Keratinocyte (primary cell): ENCODE measurements at regions not wholly inside any gene's neighbourhood (a gene's known extent, or its start where the extent isn't known, plus 50 kb on each side); places are given as distances from the start of the nearest gene placed in this dataset.
A peak's percentile ranks its signal among the peaks of the same experiment; 100 is the strongest.

Experiments used
- DNase-seq: peaks from one replicate; pipeline ENCODE4 v3.0.0-alpha.2; 2011; ENCODE audit warnings: low read depth, missing footprints, low spot score
- FAIRE-seq: peaks from 2 replicates; lab custom pipeline; 2011; peaks lifted over from hg19 to GRCh38; lab: Jason Lieb, UNC
- H2AFZ ChIP-seq: 2 replicates; pipeline ENCODE4 v1.6.0; 2012; ENCODE audit warnings: low read length, control low read depth, inconsistent platforms; ENCODE audit not compliant: control insufficient read depth
- H3K27ac ChIP-seq: 2 replicates; pipeline ENCODE4 v1.5.1; 2011; ENCODE audit warnings: low read length; ENCODE audit not compliant: control insufficient read depth, insufficient read depth
- H3K27me3 ChIP-seq: 3 replicates; pipeline ENCODE4 v1.6.0; 2011; ENCODE audit warnings: low read length; ENCODE audit not compliant: control insufficient read depth, insufficient read depth; ENCODE audit errors: extremely low read depth
- H3K36me3 ChIP-seq, 2 experiments: 2 replicates in 1 of 2; 3 replicates in 1 of 2; pipeline ENCODE4 v1.5.1; 2011; ENCODE audit warnings: low read length in 2 of 2, mild to moderate bottlenecking in 1 of 2; ENCODE audit not compliant: control insufficient read depth in 2 of 2, insufficient read depth in 2 of 2; ENCODE audit errors: extremely low read depth in 1 of 2
- H3K4me1 ChIP-seq: 3 replicates; pipeline ENCODE4 v1.5.1; 2011; ENCODE audit warnings: low read length; ENCODE audit not compliant: control insufficient read depth, insufficient read depth; ENCODE audit errors: extremely low read depth
- H3K4me2 ChIP-seq: 3 replicates; pipeline ENCODE4 v1.6.0; 2011; ENCODE audit warnings: low read depth, low read length; ENCODE audit not compliant: control insufficient read depth, insufficient read depth; ENCODE audit errors: extremely low read depth
- H3K4me3 ChIP-seq, 3 experiments: fragments of 200-600 bp in 1 of 3; sonication (generic) in 1 of 3; 2 replicates in 2 of 3; 3 replicates in 1 of 3; pipeline ENCODE4 v1.5.1; 2011 to 2016; ENCODE audit warnings: low read length in 3 of 3, mild to moderate bottlenecking in 3 of 3, control low read depth in 2 of 3, inconsistent platforms in 1 of 3, low read depth in 1 of 3, mixed read lengths in 1 of 3, mixed run types in 1 of 3, moderate library complexity in 1 of 3; ENCODE audit not compliant: control insufficient read depth in 2 of 3, insufficient read depth in 2 of 3; ENCODE audit errors: extremely low read depth in 1 of 3
- H3K79me2 ChIP-seq: 2 replicates; pipeline ENCODE4 v1.6.0; 2012; ENCODE audit warnings: low read length; ENCODE audit not compliant: control insufficient read depth, insufficient read depth
- H3K9ac ChIP-seq: 3 replicates; pipeline ENCODE4 v1.6.0; 2011; ENCODE audit warnings: low read length; ENCODE audit not compliant: control insufficient read depth, insufficient read depth; ENCODE audit errors: extremely low read depth
- H3K9me1 ChIP-seq: 3 replicates; pipeline ENCODE4 v1.6.0; 2011; ENCODE audit warnings: low read length; ENCODE audit not compliant: control insufficient read depth, insufficient read depth; ENCODE audit errors: extremely low read depth
- H3K9me3 ChIP-seq: 2 replicates; pipeline ENCODE4 v1.5.1; 2012; ENCODE audit warnings: low read depth, low read length; ENCODE audit not compliant: control insufficient read depth
- H4K20me1 ChIP-seq: 3 replicates; pipeline ENCODE4 v1.6.0; 2011; ENCODE audit warnings: low read length; ENCODE audit not compliant: control insufficient read depth, insufficient read depth; ENCODE audit errors: extremely low read depth
- EZH2 ChIP-seq: IDR thresholded peaks from one replicate; pipeline ENCODE4 v1.6.1; 2012; ENCODE audit warnings: inconsistent platforms, mild to moderate bottlenecking, low read length, moderate library complexity
- dilution Hi-C: fragments of 300-500 bp; cut with MboI; formaldehyde crosslinking; loops from one replicate; pipeline ENCODE4 v1.7.0; 2020; ENCODE audit warnings: low sequenced_read_pairs; ENCODE audit not compliant: extremely low pct_ligation_motif_present
- TF ChIP-seq, protein P1 (sequence below), 3 experiments: IDR thresholded peaks in 1 of 3; conservative IDR thresholded peaks in 1 of 3; optimal IDR thresholded peaks in 1 of 3; 2 replicates in 2 of 3; 3 replicates in 1 of 3; pipeline versions ENCODE3 to v1.5.1; 2011; ENCODE audit warnings: low read length in 3 of 3, mild to moderate bottlenecking in 3 of 3, moderate library complexity in 2 of 3, control low read depth in 1 of 3, inconsistent platforms in 1 of 3; ENCODE audit not compliant: insufficient read depth in 2 of 3; ENCODE audit errors: extremely low read depth in 1 of 3

DNA sequence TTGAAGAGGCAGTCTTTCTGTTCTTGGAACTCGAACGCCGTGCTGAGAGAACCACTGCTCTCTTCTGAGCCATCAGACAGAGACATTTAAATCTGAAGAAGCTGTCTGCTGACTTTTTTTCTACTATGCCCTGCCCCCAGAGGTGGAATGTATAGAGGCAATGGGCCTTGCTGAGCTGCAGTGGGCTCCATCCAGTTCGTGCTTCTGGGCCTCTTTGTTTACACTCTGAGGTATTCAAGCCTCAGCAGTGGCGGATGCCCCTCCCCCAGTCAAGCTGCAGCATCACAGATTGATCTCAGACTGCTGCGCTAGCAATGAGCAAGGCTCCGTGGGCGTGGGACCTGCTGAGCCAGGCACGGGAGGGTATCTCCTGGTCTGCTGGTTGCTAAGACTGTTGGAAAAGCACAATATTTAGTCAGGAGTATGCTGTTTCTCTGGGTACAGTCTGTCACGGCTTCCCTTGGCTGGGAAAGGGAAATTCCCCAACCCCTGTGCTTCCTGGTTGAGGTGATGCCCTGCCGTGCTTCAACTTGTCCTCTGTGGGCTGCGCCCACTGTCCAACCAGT, 526.8 kb downstream of the CD109 start:
- H3K27me3 ChIP-seq: no peaks in the 10 kb centered on the region
- peak overlapping the region; percentile 41 for H3K4me2 ChIP-seq
- dilution Hi-C loops: no loop called here
- peak overlapping the region; percentile 78 for H2AFZ ChIP-seq
- no peaks in the 10 kb centered on the region for H4K20me1 ChIP-seq
- TF ChIP-seq, protein P1, sequence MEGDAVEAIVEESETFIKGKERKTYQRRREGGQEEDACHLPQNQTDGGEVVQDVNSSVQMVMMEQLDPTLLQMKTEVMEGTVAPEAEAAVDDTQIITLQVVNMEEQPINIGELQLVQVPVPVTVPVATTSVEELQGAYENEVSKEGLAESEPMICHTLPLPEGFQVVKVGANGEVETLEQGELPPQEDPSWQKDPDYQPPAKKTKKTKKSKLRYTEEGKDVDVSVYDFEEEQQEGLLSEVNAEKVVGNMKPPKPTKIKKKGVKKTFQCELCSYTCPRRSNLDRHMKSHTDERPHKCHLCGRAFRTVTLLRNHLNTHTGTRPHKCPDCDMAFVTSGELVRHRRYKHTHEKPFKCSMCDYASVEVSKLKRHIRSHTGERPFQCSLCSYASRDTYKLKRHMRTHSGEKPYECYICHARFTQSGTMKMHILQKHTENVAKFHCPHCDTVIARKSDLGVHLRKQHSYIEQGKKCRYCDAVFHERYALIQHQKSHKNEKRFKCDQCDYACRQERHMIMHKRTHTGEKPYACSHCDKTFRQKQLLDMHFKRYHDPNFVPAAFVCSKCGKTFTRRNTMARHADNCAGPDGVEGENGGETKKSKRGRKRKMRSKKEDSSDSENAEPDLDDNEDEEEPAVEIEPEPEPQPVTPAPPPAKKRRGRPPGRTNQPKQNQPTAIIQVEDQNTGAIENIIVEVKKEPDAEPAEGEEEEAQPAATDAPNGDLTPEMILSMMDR (optimal IDR thresholded peaks at IDR 0.05 in 1 of 3, IDR thresholded peaks at IDR 0.05 in 1 of 3, conservative IDR thresholded peaks at IDR 0.05 in 1 of 3; ENCODE audit: extremely low read depth in 1 of 3, insufficient read depth in 2 of 3, low read length in 3 of 3): no peak
- no peak for TF ChIP-seq EZH2
- no peaks in the 10 kb centered on the region for H3K79me2 ChIP-seq
- H3K27ac ChIP-seq: peak overlapping the region; percentile 3
- DNase-seq (no peak), FAIRE-seq (peak; percentile 87)
- H3K4me3 ChIP-seq: no peak overlapping the region
- H3K36me3 ChIP-seq: no peaks in the 10 kb centered on the region
- no peaks in the 10 kb centered on the region for H3K9me1 ChIP-seq
- H3K4me1 ChIP-seq: no peaks in the 10 kb centered on the region
- H3K9ac ChIP-seq: peak overlapping the region; percentile 44
- no peaks in the 10 kb centered on the region for H3K9me3 ChIP-seq

DNA sequence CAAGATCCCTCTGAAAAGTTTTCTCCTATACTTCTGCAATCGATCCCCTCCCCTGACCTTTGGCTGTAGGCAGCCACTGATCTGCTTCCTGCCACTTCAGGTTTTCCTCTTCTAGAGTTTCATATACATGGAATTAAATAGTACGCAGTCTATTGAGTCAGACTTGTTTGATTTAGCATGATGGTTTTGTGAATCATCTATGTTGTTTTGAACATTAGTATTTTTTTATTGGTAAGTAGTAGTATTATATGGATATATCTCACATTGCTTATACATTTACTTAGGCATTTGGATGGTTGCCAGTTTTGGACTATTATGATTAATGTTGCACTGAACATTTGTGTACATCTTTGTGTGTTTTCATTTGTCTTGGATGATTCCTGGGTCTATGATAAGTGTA, 518.0 kb downstream of the CD109 start:
- FAIRE-seq: no peak

More for the DNA sequence above, 518.0 kb downstream of the CD109 start:
- Histone ChIP-seq H2AFZ (no peak overlapping the region), H3K4me2 (no peak overlapping the region), H3K27ac (no peak overlapping the region), H3K79me2 (no peaks in the 10 kb centered on the region), H3K4me3 (no peak overlapping the region), H3K27me3 (no peaks in the 10 kb centered on the region), H3K36me3 (no peaks in the 10 kb centered on the region), H3K4me1 (no peaks in the 10 kb centered on the region), H3K9me3 (no peaks in the 10 kb centered on the region), H3K9ac (no peak overlapping the region), H3K9me1 (no peaks in the 10 kb centered on the region), H4K20me1 (no peaks in the 10 kb centered on the region)
- dilution Hi-C loops: no loop called here
- DNase-seq: no peak
- TF ChIP-seq, protein P1 (optimal IDR thresholded peaks at IDR 0.05 in 1 of 3, IDR thresholded peaks at IDR 0.05 in 1 of 3, conservative IDR thresholded peaks at IDR 0.05 in 1 of 3; ENCODE audit: extremely low read depth in 1 of 3, insufficient read depth in 2 of 3, low read length in 3 of 3): no peak
- no peak for TF ChIP-seq EZH2
